ENCODE measurements at regions not wholly inside any gene's neighbourhood (a gene's known extent, or its start where the extent isn't known, plus 50 kb on each side); places are given as distances from the start of the nearest gene placed in this dataset.

DNA sequence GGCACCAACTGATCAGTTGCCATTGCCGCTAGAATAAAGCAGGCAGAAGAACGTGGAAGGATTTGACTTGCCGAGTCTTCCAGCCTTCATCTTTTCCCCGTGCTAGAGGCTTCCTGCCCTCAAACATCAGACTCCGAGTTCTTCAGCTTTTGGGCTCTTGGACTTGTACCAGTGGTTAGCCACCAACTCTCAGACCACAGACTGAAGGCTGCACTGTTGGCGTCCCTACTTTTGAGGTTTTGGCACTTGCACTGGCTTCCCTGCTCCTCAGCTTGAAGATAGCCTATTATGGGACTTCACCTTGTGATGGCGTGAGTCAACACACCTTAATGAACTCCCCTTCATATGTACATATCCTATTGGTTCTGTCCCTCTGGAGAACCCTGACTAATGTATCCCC lies 57.3 kb upstream of the KCND2 start:
- no peak overlapping the region for H3K27ac ChIP-seq
- TF ChIP-seq, protein P1, sequence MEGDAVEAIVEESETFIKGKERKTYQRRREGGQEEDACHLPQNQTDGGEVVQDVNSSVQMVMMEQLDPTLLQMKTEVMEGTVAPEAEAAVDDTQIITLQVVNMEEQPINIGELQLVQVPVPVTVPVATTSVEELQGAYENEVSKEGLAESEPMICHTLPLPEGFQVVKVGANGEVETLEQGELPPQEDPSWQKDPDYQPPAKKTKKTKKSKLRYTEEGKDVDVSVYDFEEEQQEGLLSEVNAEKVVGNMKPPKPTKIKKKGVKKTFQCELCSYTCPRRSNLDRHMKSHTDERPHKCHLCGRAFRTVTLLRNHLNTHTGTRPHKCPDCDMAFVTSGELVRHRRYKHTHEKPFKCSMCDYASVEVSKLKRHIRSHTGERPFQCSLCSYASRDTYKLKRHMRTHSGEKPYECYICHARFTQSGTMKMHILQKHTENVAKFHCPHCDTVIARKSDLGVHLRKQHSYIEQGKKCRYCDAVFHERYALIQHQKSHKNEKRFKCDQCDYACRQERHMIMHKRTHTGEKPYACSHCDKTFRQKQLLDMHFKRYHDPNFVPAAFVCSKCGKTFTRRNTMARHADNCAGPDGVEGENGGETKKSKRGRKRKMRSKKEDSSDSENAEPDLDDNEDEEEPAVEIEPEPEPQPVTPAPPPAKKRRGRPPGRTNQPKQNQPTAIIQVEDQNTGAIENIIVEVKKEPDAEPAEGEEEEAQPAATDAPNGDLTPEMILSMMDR (IDR thresholded peaks at IDR 0.05): no peak
- TF ChIP-seq ZFX (IDR thresholded peaks at IDR 0.05; ENCODE audit: borderline replicate concordance): no peak

DNA sequence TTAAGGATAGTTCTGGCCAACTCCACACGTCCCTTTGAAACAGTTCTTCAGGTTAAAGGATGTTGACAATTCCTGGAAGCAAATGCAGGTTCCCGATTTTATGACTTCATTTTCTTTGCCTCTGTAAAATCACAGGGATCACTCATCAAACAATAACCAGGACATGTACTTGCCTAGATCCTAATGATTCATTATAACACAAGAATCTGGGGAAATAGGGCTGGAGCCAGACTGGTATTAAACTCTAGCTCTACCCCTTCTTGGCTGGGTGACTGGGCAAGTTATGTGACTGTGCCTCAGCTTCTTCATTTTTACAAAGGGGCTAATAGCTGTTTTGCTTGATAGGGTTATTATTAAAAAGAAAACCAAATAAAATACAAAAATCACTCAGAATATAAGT lies 56.0 kb upstream of the KCND2 start:
- no peak overlapping the region for H3K27ac ChIP-seq
- TF ChIP-seq, protein P1 (IDR thresholded peaks at IDR 0.05): no peak
- TF ChIP-seq ZFX (IDR thresholded peaks at IDR 0.05; ENCODE audit: borderline replicate concordance): no peak

DNA sequence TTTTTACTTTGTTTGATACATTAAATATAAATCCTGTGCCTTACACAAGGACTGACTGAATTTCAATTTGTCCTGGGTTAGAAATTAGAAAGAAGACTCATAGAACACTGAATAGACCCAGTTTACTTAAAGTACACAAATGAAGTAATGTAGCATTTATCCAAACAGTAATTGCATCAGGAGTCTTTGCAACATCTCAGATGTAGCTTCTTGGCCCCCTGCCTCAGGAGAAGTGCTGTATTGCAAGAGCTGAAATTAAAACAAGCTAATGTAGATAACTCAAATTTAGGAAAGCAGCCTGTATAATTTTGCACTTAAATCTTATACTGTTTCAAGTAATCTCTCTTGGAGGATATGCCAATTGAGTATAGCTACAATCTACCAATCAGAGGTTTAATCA lies 54.3 kb upstream of the KCND2 start:
- TF ChIP-seq ZFX (IDR thresholded peaks at IDR 0.05; ENCODE audit: borderline replicate concordance): no peak
- TF ChIP-seq, protein P1 (IDR thresholded peaks at IDR 0.05): no peak
- no peak overlapping the region for H3K27ac ChIP-seq

DNA sequence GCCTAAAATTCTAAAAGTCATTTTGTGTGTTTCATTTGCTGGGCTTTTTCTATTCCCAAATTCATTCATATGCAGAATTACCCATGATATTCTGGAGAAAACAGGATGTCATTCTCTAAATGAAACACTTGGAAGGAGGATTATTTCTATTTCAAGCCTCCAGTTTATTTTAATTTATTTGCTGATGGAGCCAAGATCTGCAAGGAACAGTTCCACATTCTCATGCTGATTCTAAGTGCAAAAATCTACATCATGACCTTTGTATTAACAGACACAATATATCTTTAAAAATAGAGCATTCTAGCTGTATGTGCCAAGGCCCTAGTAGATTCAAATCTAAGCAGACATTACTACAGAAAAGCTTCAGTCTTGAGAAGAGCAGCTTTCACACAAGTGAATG lies 51.3 kb upstream of the KCND2 start:
- no peak overlapping the region for H3K27ac ChIP-seq
- no peak for TF ChIP-seq ZFX (IDR thresholded peaks at IDR 0.05; ENCODE audit: borderline replicate concordance)
- TF ChIP-seq, protein P1 (IDR thresholded peaks at IDR 0.05): no peak

Measured in 22Rv1 (cell line).